ENCODE measurements at regions not wholly inside any gene's neighbourhood (a gene's known extent, or its start where the extent isn't known, plus 50 kb on each side); places are given as distances from the start of the nearest gene placed in this dataset.

DNA sequence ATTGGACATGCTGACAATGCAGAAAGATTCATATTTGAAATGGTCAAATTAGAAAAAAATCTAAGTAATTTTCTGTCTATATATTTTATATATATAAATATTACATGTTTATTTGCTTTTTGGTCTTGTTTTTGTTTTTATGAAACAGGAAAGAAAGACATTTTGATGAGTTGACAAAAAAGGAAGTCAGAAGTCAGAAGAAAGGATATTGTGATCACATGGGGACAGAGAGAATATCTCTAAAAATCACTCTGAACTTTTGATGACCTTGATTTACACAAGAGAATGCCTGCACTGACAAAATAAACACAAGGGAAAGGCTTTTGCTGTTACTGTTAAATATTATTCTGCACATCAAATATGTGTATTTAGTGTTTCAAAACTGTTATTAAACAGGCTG, 811.2 kb downstream of the SI start:
- no peak for TF ChIP-seq POLR2A (IDR thresholded peaks at IDR 0.05)
- no peak for TF ChIP-seq CTCF (IDR thresholded peaks at IDR 0.05)
